Type B pancreatic cell (in vitro differentiated cells): ENCODE measurements at regions not wholly inside any gene's neighbourhood (a gene's known extent, or its start where the extent isn't known, plus 50 kb on each side); places are given as distances from the start of the nearest gene placed in this dataset.

Experiments
- DNase-seq: peaks from one replicate; pipeline ENCODE4 v3.0.0; 2021; ENCODE audit warnings: mixed read lengths; ENCODE audit not compliant: unreplicated experiment; ENCODE audit errors: extremely low spot score
- H3K27ac Mint-ChIP-seq: 2 replicates; pipeline ENCODE4 v1.8.0; 2021; ENCODE audit warnings: mild to moderate bottlenecking, mixed read lengths
- H3K27me3 Mint-ChIP-seq: 2 replicates; pipeline ENCODE4 v1.8.0; 2021; ENCODE audit warnings: mixed read lengths
- H3K36me3 Mint-ChIP-seq: 2 replicates; pipeline ENCODE4 v1.8.0; 2021; ENCODE audit warnings: mixed read lengths
- H3K4me1 Mint-ChIP-seq: one replicate; pipeline ENCODE4 v1.8.0; 2021; ENCODE audit warnings: mixed read lengths; ENCODE audit not compliant: unreplicated experiment
- H3K4me3 Mint-ChIP-seq: 2 replicates; pipeline ENCODE4 v1.8.0; 2021; ENCODE audit warnings: mild to moderate bottlenecking, mixed read lengths
- H3K9me3 Mint-ChIP-seq: 2 replicates; pipeline ENCODE4 v1.8.0; 2021; ENCODE audit warnings: mixed read lengths
- CTCF ChIP-seq: fragments of 200-600 bp; sonication (generic); conservative IDR thresholded peaks from 2 replicates; pipeline ENCODE4 v1.5.0; 2021; ENCODE audit warnings: antibody characterized with exemption, mild to moderate bottlenecking

GRCh38 chr20:39862470-39862891, 826.6 kb downstream of the MAFB start:
- DNase-seq, result no peak
- Mint-ChIP-seq H3K27me3 (no peaks in the 10 kb centered on the region), H3K9me3 (peaks cover 4% of the 10 kb centered on the region), H3K36me3 (peaks cover 3% of the 10 kb centered on the region), H3K4me3 (no peak overlapping the region), H3K4me1 (peaks cover 15% of the 10 kb centered on the region), H3K27ac (no peak overlapping the region)
- TF ChIP-seq CTCF, result no peak

- H3K9me3 Mint-ChIP-seq, result peaks cover 1% of the 10 kb centered on the region
- no peak overlapping the region for H3K27ac Mint-ChIP-seq
- H3K4me3 Mint-ChIP-seq, result no peak overlapping the region
- no peak for TF ChIP-seq CTCF
- peaks cover under 1% of the 10 kb centered on the region for H3K36me3 Mint-ChIP-seq
- DNase-seq, result no peak
- no peaks in the 10 kb centered on the region for H3K27me3 Mint-ChIP-seq
- H3K4me1 Mint-ChIP-seq, result peaks cover 22% of the 10 kb centered on the region
These were observed 827.7 kb downstream of the MAFB start for GRCh38 chr20:39861381-39861780.

GRCh38 chr20:39857835-39858234, 831.2 kb downstream of the MAFB start:
- Mint-ChIP-seq H3K27ac (no peak overlapping the region), H3K4me3 (no peak overlapping the region), H3K4me1 (peaks cover 44% of the 10 kb centered on the region), H3K9me3 (no peaks in the 10 kb centered on the region), H3K36me3 (no peaks in the 10 kb centered on the region), H3K27me3 (no peaks in the 10 kb centered on the region)
- DNase-seq, result no peak
- no peak for TF ChIP-seq CTCF

- H3K36me3 Mint-ChIP-seq, result no peaks in the 10 kb centered on the region
- H3K27me3 Mint-ChIP-seq, result no peaks in the 10 kb centered on the region
- no peak for TF ChIP-seq CTCF
- no peak for DNase-seq
- no peaks in the 10 kb centered on the region for H3K9me3 Mint-ChIP-seq
- H3K27ac Mint-ChIP-seq, result no peak overlapping the region
- no peak overlapping the region for H3K4me3 Mint-ChIP-seq
- peaks cover 43% of the 10 kb centered on the region for H3K4me1 Mint-ChIP-seq
These were observed 831.8 kb downstream of the MAFB start for GRCh38 chr20:39857187-39857586.

- Mint-ChIP-seq H3K27me3 (no peaks in the 10 kb centered on the region), H3K27ac (no peak overlapping the region), H3K4me1 (peaks cover 55% of the 10 kb centered on the region), H3K9me3 (no peaks in the 10 kb centered on the region), H3K36me3 (no peaks in the 10 kb centered on the region), H3K4me3 (no peak overlapping the region)
- DNase-seq, result no peak
- no peak for TF ChIP-seq CTCF
These were observed 833.2 kb downstream of the MAFB start for GRCh38 chr20:39855799-39856198.

GRCh38 chr20:39855056-39855455, 834.0 kb downstream of the MAFB start:
- TF ChIP-seq CTCF, result no peak

More at GRCh38 chr20:39855056-39855455, 834.0 kb downstream of the MAFB start:
- Mint-ChIP-seq H3K4me3 (no peak overlapping the region), H3K4me1 (peaks cover 61% of the 10 kb centered on the region), H3K27me3 (no peaks in the 10 kb centered on the region), H3K27ac (no peak overlapping the region), H3K36me3 (no peaks in the 10 kb centered on the region), H3K9me3 (no peaks in the 10 kb centered on the region)
- no peak for DNase-seq
